Stimulated activated CD4-positive, alpha-beta T cell treated with anti-CD3 and anti-CD28 coated beads, Interleukin-1b, Interleukin-23, amount 100 ng/mL, for 4 hours (primary cell): ENCODE measurements at regions not wholly inside any gene's neighbourhood (a gene's known extent, or its start where the extent isn't known, plus 50 kb on each side); places are given as distances from the start of the nearest gene placed in this dataset.

ENCODE experiments used
- DNase-seq, 2 donors: peaks; one replicate each; pipeline ENCODE4 v3.0.0-alpha.2; 2020; ENCODE audit warnings: low read depth in 2 of 2

DNA sequence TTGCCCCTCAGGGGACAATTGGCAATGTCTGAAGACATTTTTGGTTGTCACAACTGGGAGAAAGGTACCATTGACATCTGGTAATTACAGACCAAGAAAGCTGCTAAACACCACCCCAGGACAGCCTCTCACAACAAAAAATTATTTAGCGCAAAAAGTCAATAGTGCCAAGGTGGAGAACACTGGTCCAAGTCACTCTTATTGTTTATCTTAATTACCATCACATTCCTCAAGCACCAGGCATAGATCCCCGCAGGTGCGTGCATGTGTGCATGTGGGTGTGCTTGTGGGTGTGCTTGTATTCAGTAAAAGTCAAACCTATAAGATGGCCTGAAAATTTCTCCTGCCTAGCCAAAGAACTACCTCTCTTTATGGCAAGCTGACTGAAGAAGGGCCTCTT lies 74.9 kb upstream of the WDR75 start:
- DNase-seq, result no peak

DNA sequence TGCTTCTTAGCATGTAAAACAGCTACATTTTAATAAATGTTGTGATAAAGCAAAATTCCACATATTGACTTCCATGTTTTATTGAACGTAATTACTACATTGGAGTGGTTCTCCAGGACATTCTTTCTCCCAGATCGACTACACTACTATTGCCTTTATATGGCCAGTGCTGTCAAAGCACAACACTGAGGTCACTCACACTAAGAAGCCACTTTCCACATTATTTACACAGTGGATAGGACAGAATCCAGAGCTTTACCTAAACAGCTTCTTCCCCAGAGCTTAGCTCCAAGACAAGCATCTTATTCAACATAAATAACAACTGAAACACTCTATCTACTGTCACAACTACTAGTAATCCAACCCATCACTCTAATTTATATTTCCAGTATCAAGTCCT lies 73.9 kb upstream of the WDR75 start:
- no peak for DNase-seq

DNA sequence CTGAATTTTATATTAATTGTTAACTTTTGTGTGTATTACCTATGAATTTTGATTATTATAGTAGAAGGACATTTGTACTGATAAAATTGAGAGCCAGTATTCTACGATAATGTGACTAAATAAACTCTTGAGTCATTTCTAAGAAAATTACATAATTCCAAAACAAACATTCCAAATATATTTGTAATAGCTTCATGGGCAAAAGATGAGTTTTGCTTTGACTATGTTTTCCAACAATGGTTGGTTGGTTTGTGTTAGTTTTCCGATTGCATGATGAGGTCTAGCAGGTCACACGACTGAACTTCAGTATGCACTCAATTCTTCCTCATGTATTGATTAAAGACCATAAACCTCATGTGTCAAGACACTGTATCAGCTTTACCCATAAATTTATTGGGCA lies 71.7 kb upstream of the WDR75 start:
- DNase-seq, result no peak

DNA sequence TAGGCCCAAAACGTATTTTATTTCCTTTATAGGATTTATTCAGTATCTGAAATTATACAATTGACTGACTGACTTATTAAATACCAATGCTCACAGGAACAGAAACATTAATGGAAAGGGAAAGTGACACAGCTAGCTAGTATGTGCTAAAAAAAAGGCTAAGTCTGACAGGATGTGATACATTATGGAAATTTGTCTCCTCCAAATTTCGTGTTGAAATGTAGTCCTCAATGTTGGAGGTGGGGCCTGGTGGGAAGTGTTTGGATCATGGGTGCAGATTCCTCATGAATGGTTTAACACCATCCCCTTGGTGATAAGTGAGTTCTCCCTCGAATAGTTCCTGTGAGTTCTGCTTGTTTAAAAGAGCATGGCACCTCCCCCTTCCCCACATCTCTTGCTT lies 70.6 kb upstream of the WDR75 start:
- no peak for DNase-seq

DNA sequence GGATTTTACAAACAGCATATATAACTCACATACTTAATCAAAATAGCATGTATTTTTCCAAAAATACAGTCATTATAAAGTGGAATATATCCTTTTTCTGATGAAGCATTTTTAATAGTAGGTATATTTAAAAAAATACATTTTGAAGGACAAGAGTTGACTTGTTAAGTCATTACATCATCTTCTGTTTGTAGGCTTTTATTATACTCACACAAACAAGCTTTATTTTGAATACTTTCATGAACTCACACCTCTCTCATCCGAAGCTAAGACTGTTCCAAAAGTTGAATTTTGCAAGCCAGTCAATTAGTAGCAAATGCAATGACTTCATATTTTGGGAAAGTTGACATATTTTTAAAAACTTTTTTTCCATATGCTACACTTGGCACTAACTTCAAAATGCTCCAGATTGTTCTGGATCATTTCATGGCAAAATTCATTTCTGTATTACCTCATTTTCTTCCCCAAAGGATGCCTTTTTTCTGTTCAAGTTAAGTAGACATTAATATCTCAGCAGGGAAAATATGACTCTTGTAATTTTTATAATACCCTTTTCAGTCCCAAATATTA lies 68.5 kb upstream of the WDR75 start:
- no peak for DNase-seq

DNA sequence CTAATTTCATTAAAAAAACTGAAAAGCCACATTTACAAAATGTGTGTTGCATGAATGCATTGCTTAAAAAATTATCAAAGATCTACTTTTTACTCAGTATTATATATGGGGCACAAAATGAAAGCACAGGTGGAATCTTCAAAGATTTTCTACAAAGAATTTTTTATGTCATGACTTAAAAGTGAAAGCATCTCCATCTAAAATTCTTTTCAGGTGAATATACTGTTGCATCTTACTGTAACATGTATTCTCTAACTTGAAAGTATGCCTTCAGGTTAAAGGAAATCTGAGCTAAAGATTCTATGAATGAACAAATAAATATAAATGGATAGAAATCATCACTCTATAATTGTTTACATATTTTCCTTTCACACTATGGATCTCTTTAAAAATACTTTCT lies 66.8 kb upstream of the WDR75 start:
- DNase-seq, result no peak

DNA sequence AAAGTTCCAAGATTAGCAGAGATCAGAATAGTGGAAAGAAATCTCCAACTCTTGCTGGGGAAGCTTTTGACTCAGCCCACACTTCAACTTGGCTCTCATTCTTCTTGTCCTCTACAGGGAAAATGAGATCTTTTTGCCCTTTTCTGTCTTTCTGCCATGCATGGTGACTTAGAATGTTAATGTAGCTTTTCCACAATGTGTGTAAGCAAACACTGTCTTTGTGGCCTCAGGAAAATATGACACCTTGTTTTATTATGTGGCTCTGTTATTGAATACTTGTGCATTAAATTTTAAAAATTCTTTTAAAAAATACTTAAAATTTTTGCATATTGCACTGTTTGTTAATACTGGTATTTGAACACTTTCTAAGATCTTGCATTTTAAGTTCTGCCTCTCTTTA lies 65.4 kb upstream of the WDR75 start:
- no peak for DNase-seq

DNA sequence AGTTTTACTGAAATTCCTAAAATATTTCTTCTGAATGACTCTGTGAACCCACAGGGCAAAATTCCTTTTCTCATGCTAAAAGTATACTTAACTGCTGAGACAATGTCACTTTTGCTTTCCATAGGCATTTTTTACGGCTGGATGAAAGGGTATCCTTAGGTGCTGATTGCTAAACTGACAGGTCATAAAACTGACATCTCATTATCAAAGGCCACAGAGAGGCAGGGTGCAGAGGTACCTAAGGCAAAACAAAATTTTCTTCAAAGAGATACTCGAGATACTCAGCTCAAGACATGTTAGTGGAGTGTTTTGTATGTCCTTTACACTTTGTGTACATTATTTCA lies 62.0 kb upstream of the WDR75 start:
- DNase-seq, result no peak

DNA sequence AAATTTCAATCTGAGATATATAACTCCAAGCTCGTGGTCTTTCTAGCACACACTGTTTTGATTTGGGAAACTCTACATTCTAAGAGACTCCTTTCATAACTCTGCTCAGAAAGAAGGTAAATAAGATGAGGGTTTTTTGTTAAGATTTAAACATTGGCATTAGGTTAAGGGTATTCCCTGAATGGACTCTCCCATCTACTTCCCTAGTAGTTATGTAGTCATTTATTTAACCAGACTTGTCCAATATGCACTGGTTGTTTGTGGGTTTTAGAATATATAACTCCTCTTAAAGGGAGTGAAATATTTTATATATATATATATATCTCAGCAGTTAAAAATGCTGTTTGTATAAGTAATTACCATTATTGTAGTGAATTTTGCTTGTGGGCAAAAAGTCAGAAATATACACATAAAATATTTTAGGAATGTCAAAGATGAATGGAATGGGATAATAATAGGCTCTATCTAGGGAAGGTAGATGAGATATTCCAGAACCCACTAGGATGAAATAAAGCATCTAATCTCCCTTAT lies 61.5 kb upstream of the WDR75 start:
- DNase-seq, result no peak

DNA sequence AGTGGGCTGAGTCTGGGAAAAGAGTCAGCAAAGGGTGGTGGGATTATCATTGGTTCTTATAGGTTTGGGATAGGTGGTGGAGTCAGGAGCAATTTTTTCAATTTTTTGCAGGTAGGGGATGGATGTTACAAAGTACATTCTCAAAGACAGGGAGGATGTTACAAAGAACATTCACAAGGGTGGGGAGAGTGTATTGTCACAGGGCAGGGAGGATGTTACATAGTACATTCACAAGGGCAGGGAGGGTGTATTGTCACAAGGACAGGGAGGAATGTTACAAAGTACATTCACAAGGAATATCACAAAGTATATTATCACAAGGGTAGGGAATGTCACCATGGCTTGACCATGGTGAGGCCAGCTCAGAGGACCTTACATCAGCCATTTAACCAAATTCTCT lies 58.6 kb upstream of the WDR75 start:
- no peak for DNase-seq

DNA sequence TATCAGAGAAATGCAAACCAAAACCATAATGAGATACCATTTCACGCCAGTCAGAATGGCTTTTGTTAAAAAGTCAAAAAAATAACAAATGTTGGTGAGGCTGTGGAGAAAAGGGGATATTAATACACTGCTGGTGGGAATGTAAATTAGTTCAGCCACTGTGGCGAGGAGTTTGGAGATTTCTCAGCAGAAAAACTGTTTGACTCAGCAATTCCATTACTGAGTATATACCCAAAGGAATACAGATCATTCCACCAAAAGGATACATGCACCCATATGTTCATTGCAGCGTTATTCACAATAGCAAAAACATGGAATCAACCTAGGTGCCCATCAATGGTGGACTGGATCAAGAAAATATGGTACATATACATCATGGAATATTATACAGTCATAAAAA lies 54.5 kb upstream of the WDR75 start:
- no peak for DNase-seq

DNA sequence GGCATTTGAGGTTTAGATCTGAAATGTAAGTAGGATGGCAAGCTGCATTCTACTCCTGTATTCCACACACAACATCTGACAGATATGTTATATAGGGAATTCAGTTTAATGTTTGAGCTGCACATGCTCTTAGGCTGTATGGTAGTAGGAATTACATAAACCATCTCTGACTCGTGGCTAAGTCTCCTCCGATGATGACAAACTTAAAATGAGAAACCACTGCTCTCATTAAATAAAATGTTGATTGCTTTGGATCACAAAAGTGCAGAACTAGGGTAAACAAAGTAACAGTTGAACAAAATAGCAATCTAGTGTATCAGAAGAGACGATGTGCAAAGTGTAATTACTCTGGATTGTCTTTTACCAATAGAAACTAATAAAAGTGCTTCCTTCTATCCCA lies 50.1 kb upstream of the WDR75 start:
- no peak for DNase-seq
